Karpas-422 (cell line): ENCODE measurements at regions not wholly inside any gene's neighbourhood (a gene's known extent, or its start where the extent isn't known, plus 50 kb on each side); places are given as distances from the start of the nearest gene placed in this dataset.

Source experiments
- DNase-seq: peaks from one replicate; pipeline ENCODE4 v3.0.0-alpha.2; 2015
- H2AFZ ChIP-seq: fragments of 200-600 bp; sonication (generic); 2 replicates; pipeline ENCODE4 v1.6.1; 2014; ENCODE audit warnings: antibody characterized with exemption, low read length, mixed read lengths
- H3K27ac ChIP-seq: fragments of 200-600 bp; sonication (generic); 2 replicates; pipeline ENCODE4 v1.5.1; 2014; ENCODE audit warnings: mild to moderate bottlenecking, low read length, moderate library complexity
- H3K27me3 ChIP-seq: fragments of 200-600 bp; sonication (generic); 2 replicates; pipeline ENCODE4 v1.6.1; 2014; ENCODE audit warnings: low read length, mixed read lengths
- H3K36me3 ChIP-seq: fragments of 200-600 bp; sonication (generic); 2 replicates; pipeline ENCODE4 v1.6.1; 2014; ENCODE audit warnings: low read length, mixed read lengths; ENCODE audit not compliant: insufficient read depth
- H3K4me1 ChIP-seq: fragments of 200-600 bp; sonication (generic); 2 replicates; pipeline ENCODE4 v1.6.1; 2014; ENCODE audit warnings: mild to moderate bottlenecking, low read length, mixed read lengths
- H3K4me2 ChIP-seq: fragments of 200-600 bp; sonication (generic); 2 replicates; pipeline ENCODE4 v1.6.1; 2014; ENCODE audit warnings: low read length, low read depth, mild to moderate bottlenecking; ENCODE audit not compliant: poor library complexity, severe bottlenecking
- H3K4me3 ChIP-seq: fragments of 200-600 bp; sonication (generic); 2 replicates; pipeline ENCODE4 v1.5.1; 2014; ENCODE audit warnings: mild to moderate bottlenecking, antibody characterized with exemption, low read length, mixed read lengths
- H3K79me2 ChIP-seq: fragments of 200-600 bp; sonication (generic); 2 replicates; pipeline ENCODE4 v1.6.1; 2014; ENCODE audit warnings: mild to moderate bottlenecking, low read length, mixed read lengths
- H3K9ac ChIP-seq: fragments of 200-600 bp; sonication (generic); 2 replicates; pipeline ENCODE4 v1.6.0; 2014; ENCODE audit warnings: low read length
- H3K9me2 ChIP-seq: fragments of 200-600 bp; sonication (generic), shearing (Covaris generic); replicated peaks from 2 replicates; pipeline ENCODE4 v1.6.0; 2014; ENCODE audit warnings: mild to moderate bottlenecking, low read length, moderate library complexity; ENCODE audit not compliant: insufficient read depth
- H3K9me3 ChIP-seq: fragments of 300-700, 200-600 bp; sonication (generic); 2 replicates; pipeline ENCODE4 v1.6.1; 2014; ENCODE audit warnings: low read length, mixed read lengths
- H4K20me1 ChIP-seq: fragments of 200-600 bp; sonication (generic); 2 replicates; pipeline ENCODE4 v1.6.1; 2014; ENCODE audit warnings: mild to moderate bottlenecking, antibody characterized with exemption, low read length, low read depth; ENCODE audit not compliant: insufficient read depth

GRCh38 chr20:40602381-40602780, 86.7 kb downstream of the MAFB start:
- Histone ChIP-seq H4K20me1 (no peaks in the 10 kb centered on the region), H3K9ac (no peak overlapping the region), H3K9me3 (no peaks in the 10 kb centered on the region), H3K4me3 (no peak overlapping the region), H2AFZ (no peak overlapping the region), H3K27ac (no peak overlapping the region), H3K36me3 (no peaks in the 10 kb centered on the region), H3K4me2 (no peak overlapping the region), H3K27me3 (no peaks in the 10 kb centered on the region), H3K4me1 (no peaks in the 10 kb centered on the region), H3K9me2 (no peaks in the 10 kb centered on the region), H3K79me2 (no peaks in the 10 kb centered on the region)
- no peak for DNase-seq

- no peak overlapping the region for H3K4me3 ChIP-seq
- H3K9ac ChIP-seq = no peak overlapping the region
- H2AFZ ChIP-seq = no peak overlapping the region
- H3K36me3 ChIP-seq = no peaks in the 10 kb centered on the region
- no peaks in the 10 kb centered on the region for H3K27me3 ChIP-seq
- no peak overlapping the region for H3K27ac ChIP-seq
- no peaks in the 10 kb centered on the region for H3K9me3 ChIP-seq
- DNase-seq = no peak
- no peak overlapping the region for H3K4me2 ChIP-seq
- no peaks in the 10 kb centered on the region for H3K4me1 ChIP-seq
- H3K79me2 ChIP-seq = no peaks in the 10 kb centered on the region
- no peaks in the 10 kb centered on the region for H3K9me2 ChIP-seq
- H4K20me1 ChIP-seq = no peaks in the 10 kb centered on the region
Observed at GRCh38 chr20:40600441-40601219, 88.4 kb downstream of the MAFB start.

GRCh38 chr20:40599987-40600386, 89.0 kb downstream of the MAFB start:
- Histone ChIP-seq H3K9me2 (no peaks in the 10 kb centered on the region), H2AFZ (no peak overlapping the region), H3K36me3 (no peaks in the 10 kb centered on the region), H3K9me3 (no peaks in the 10 kb centered on the region), H3K27me3 (no peaks in the 10 kb centered on the region), H3K27ac (no peak overlapping the region), H3K4me3 (no peak overlapping the region), H3K79me2 (no peaks in the 10 kb centered on the region), H3K4me2 (no peak overlapping the region), H4K20me1 (no peaks in the 10 kb centered on the region), H3K4me1 (no peaks in the 10 kb centered on the region), H3K9ac (no peak overlapping the region)
- no peak for DNase-seq

GRCh38 chr20:40592941-40593340, 96.1 kb downstream of the MAFB start:
- Histone ChIP-seq H3K9me2 (no peaks in the 10 kb centered on the region), H3K27me3 (no peaks in the 10 kb centered on the region), H4K20me1 (no peaks in the 10 kb centered on the region), H3K79me2 (no peaks in the 10 kb centered on the region), H3K4me2 (no peak overlapping the region), H3K27ac (no peak overlapping the region), H3K9me3 (no peaks in the 10 kb centered on the region), H3K4me3 (no peak overlapping the region), H3K4me1 (no peaks in the 10 kb centered on the region), H3K36me3 (no peaks in the 10 kb centered on the region), H2AFZ (no peak overlapping the region), H3K9ac (no peak overlapping the region)
- DNase-seq = no peak

- no peak for DNase-seq
- Histone ChIP-seq H3K9me3 (no peaks in the 10 kb centered on the region), H3K4me1 (no peaks in the 10 kb centered on the region), H3K4me3 (no peak overlapping the region), H3K9ac (no peak overlapping the region), H3K27me3 (no peaks in the 10 kb centered on the region), H3K36me3 (no peaks in the 10 kb centered on the region), H3K79me2 (no peaks in the 10 kb centered on the region), H3K9me2 (no peaks in the 10 kb centered on the region), H3K27ac (no peak overlapping the region), H2AFZ (no peak overlapping the region), H4K20me1 (no peaks in the 10 kb centered on the region), H3K4me2 (no peak overlapping the region)
Observed at GRCh38 chr20:40591536-40591935, 97.5 kb downstream of the MAFB start.

- Histone ChIP-seq H3K4me3 (no peak overlapping the region), H4K20me1 (no peaks in the 10 kb centered on the region), H2AFZ (no peak overlapping the region), H3K9me3 (no peaks in the 10 kb centered on the region), H3K4me1 (no peaks in the 10 kb centered on the region), H3K79me2 (no peaks in the 10 kb centered on the region), H3K9me2 (no peaks in the 10 kb centered on the region), H3K27ac (no peak overlapping the region), H3K9ac (no peak overlapping the region), H3K36me3 (no peaks in the 10 kb centered on the region), H3K4me2 (no peak overlapping the region), H3K27me3 (no peaks in the 10 kb centered on the region)
- DNase-seq = no peak
Observed at GRCh38 chr20:40591119-40591518, 97.9 kb downstream of the MAFB start.

- no peaks in the 10 kb centered on the region for H3K27me3 ChIP-seq
- no peaks in the 10 kb centered on the region for H3K9me3 ChIP-seq
- H3K4me1 ChIP-seq = no peaks in the 10 kb centered on the region
- no peak overlapping the region for H3K9ac ChIP-seq
- no peaks in the 10 kb centered on the region for H3K9me2 ChIP-seq
- H2AFZ ChIP-seq = no peak overlapping the region
- H3K36me3 ChIP-seq = no peaks in the 10 kb centered on the region
- H3K27ac ChIP-seq = no peak overlapping the region
- no peak for DNase-seq
- H3K4me3 ChIP-seq = no peak overlapping the region
- no peak overlapping the region for H3K4me2 ChIP-seq
- no peaks in the 10 kb centered on the region for H4K20me1 ChIP-seq
- no peaks in the 10 kb centered on the region for H3K79me2 ChIP-seq
Observed at GRCh38 chr20:40589581-40589980, 99.5 kb downstream of the MAFB start.

- Histone ChIP-seq H2AFZ (no peak overlapping the region), H4K20me1 (no peaks in the 10 kb centered on the region), H3K4me3 (no peak overlapping the region), H3K27me3 (no peaks in the 10 kb centered on the region), H3K36me3 (no peaks in the 10 kb centered on the region), H3K9me2 (no peaks in the 10 kb centered on the region), H3K4me1 (no peaks in the 10 kb centered on the region), H3K27ac (no peak overlapping the region), H3K79me2 (no peaks in the 10 kb centered on the region), H3K9ac (no peak overlapping the region), H3K4me2 (no peak overlapping the region), H3K9me3 (no peaks in the 10 kb centered on the region)
- no peak for DNase-seq
Observed at GRCh38 chr20:40588891-40589290, 100.1 kb downstream of the MAFB start.
